ENCODE measurements at regions not wholly inside any gene's neighbourhood (a gene's known extent, or its start where the extent isn't known, plus 50 kb on each side); places are given as distances from the start of the nearest gene placed in this dataset.

DNA sequence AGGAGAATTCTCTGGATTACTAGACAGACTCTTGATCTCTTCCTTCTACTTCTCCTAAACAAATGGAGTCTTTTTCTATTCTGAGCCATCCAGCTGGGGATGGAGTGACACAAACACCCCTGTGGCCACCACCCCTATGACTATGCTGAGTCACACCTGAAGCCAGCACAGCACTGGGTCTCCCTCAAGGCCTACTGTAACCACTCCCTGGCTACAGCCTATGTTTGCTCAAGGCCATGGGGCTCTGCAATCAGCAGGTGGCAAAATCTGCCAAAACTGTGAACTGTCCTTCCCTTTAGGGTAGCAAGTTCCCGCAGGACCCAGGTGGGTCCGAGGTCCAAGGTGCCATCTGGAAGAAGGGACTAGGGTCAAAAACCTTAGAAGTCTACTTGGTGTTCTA, 132.3 kb downstream of the TINAG start:
- no peak overlapping the region for H3K4me3 Mint-ChIP-seq
- ATAC-seq (no peak), DNase-seq (ENCODE audit: low spot score in 2 of 2) (no peak)
- no peaks in the 10 kb centered on the region for H3K36me3 Mint-ChIP-seq
- H3K9me3 Mint-ChIP-seq: peaks cover 12% of the 10 kb centered on the region
- H3K4me1 Mint-ChIP-seq: no peaks in the 10 kb centered on the region
- H3K27ac Mint-ChIP-seq: no peak overlapping the region

DNA sequence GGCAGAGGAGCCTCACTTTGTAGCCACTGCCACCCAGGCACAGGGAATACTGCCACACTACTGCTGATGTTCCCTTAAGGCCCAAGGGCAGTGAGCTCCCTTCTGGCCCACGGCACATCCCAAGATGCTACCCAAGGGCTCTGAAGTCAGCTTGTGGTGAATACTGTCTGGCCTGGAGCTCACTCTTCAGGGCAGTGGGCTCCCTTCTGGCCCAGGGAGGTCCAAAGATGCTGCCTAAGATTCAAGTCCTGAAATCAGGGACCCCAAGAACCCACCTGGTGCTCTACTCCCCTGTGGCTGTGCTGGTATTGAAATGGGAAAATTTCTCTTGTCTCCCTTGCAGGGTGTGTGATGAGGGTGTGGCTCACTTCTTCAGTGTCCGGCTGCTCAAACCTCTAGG, 132.8 kb downstream of the TINAG start:
- Mint-ChIP-seq H3K36me3 (no peaks in the 10 kb centered on the region), H3K27ac (no peak overlapping the region), H3K4me1 (no peaks in the 10 kb centered on the region), H3K9me3 (peaks cover 15% of the 10 kb centered on the region), H3K4me3 (no peak overlapping the region)
- ATAC-seq: no peak
- DNase-seq (ENCODE audit: low spot score in 2 of 2): no peak

DNA sequence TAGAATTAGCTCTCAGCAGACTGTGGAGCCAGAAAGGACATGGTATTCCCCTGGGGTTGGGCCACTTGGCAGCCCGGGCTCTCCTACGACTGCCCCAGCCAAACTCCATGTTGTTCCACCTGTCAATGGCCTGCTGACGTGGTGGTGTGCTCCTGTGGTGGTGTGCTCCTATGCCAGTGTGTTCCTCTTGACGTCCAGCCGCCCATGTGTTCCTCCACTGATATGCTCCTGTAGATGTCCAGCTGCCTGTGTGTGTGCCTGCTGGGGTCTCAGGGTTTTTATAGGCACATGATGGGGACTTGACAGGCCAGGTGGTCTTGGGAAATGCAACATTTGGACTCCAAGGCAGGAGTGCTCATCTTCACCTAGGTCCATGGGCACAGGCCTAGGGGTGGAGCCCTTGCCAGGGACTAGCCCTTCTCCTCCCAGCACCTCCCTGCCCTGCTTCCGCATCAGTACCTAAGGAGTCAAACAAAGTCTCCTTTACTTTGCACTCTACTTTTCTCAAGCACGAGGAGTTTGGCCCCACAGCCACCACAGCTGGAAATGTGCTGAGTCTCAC, 133.5 kb downstream of the TINAG start:
- H3K27ac Mint-ChIP-seq: no peak overlapping the region
- no peaks in the 10 kb centered on the region for H3K36me3 Mint-ChIP-seq
- peaks cover 20% of the 10 kb centered on the region for H3K9me3 Mint-ChIP-seq
- DNase-seq (ENCODE audit: low spot score in 2 of 2) (no peak), ATAC-seq (no peak)
- H3K4me3 Mint-ChIP-seq: no peak overlapping the region
- no peaks in the 10 kb centered on the region for H3K4me1 Mint-ChIP-seq

DNA sequence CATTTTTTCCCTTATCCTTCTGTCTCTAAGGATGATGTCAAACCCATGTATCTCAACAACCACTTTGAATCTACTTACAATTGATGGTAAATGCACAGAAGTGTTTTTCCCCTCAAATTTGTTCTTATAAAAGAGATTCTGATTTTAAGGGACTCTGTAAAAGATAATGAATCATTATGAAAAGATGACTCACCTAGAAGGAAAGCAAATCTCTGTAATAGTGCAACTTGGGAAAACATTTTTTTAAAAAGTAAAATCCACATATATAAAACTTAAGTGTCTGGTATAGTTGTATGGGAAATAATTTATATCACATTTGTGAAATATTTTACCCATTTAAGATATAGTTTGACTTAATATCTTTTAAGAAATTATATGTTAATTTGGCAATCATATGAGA, 137.0 kb downstream of the TINAG start:
- Mint-ChIP-seq H3K36me3 (no peaks in the 10 kb centered on the region), H3K27ac (no peak overlapping the region), H3K9me3 (peaks cover 9% of the 10 kb centered on the region), H3K4me3 (no peak overlapping the region), H3K4me1 (no peaks in the 10 kb centered on the region)
- DNase-seq (ENCODE audit: low spot score in 2 of 2) (no peak), ATAC-seq (no peak)

DNA sequence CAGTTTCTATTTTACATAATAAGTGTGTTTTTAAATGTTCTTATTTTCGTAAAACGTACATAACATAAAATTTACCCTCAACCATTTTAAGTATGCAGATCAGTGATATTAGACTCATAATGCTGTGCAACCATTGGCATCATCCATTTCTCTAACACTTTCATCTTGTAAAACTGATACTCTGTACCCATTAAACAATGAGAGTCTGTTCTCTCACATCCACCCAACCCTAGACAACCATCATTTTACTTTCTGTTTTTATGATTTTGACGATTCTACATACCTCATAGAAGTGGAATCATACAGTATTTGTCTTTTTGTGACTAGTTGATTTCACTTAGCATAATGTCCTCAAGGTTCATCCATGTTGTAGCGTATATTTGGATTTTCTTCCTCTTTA, 140.4 kb downstream of the TINAG start:
- DNase-seq (ENCODE audit: low spot score in 2 of 2) (no peak), ATAC-seq (no peak)
- Mint-ChIP-seq H3K4me3 (no peak overlapping the region), H3K27ac (no peak overlapping the region), H3K36me3 (no peaks in the 10 kb centered on the region), H3K9me3 (peaks cover 18% of the 10 kb centered on the region), H3K4me1 (no peaks in the 10 kb centered on the region)

DNA sequence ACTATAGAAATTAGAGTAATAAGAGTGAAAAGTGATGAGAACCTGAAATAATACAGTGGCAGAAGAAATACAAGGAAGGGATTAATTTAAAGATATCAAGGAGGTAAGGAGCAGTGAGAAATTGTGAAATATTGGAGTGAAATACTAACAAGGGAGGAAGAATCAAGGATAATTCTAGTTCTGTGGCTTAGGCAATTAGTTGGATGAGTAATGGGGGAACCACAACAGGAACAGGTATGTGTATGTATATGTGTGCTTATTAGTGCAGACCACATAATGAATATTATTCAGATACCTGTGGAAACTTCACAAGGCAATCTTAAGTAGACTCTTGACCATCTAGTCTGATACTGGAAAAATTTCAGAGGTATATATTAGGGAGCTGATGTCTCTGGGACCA, 143.3 kb downstream of the TINAG start:
- Mint-ChIP-seq H3K36me3 (no peaks in the 10 kb centered on the region), H3K27ac (no peak overlapping the region), H3K4me1 (no peaks in the 10 kb centered on the region), H3K9me3 (peaks cover 17% of the 10 kb centered on the region), H3K4me3 (no peak overlapping the region)
- DNase-seq (ENCODE audit: low spot score in 2 of 2) (no peak), ATAC-seq (no peak)

DNA sequence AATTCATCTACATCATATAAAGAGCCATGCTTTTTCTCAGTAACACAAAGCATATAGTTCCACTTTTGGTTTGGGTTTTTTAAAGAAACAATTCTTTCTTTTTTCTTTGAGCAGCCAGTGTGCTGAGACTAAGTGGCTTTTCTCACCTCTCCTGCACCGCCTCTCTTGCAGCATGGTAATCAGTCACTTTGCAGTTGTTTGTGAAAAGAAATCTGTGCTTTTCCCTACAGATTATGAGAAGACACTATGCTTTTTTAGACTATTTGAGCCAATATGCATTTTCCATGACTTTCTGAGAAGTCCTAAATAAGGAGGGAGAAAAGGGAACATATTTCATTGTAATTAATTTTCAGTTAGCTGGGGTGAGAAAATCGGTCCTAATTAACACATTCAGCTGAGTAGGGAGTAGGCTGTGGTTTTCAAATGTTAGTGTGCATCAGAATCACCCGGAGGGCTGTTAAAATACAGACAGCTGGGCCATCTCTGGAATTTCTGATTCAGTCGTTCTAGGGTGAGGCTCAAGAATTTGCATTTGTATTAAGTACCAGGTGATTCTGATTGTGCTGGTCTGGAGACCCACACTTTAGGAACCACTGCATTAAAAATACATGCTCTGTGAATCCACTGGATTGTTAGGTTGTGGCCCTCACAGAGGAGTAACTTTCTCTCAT, 155.2 kb downstream of the TINAG start:
- ATAC-seq (no peak), DNase-seq (ENCODE audit: low spot score in 2 of 2) (no peak)
- Mint-ChIP-seq H3K4me1 (no peaks in the 10 kb centered on the region), H3K4me3 (no peak overlapping the region), H3K27ac (no peak overlapping the region), H3K9me3 (peaks cover 20% of the 10 kb centered on the region), H3K36me3 (no peaks in the 10 kb centered on the region)

DNA sequence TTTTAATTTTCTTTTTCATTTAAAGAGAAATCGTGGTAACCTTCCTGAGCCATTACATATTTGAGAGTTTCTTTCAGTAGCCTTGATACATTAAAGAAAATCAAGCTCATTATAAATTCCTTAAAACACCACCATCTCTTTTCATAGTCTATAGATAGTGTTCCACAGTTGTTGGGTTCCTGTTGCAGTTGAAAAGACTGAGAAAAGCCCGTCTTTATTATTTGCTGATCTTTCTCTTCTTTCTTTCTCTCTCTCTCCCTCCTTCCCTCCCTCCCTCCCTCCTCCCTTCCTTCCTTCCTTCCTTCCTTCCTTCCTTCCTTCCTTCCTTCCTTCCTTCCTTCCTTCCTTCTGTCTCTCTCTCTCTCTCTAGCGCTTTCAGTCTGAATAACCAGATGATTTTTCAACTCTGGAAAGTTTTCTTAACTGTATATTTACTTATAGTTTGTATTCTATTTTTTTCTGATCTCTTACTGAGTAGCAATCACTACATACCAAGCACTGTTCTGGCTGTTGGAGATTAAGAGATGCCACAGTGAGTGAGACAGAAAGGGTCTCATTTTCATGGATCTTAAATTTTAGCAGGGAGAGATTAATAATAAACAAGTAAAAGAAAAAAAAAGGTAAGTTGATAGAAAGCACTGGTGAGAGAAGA, 157.5 kb downstream of the TINAG start:
- no peak overlapping the region for H3K27ac Mint-ChIP-seq
- ATAC-seq (no peak), DNase-seq (ENCODE audit: low spot score in 2 of 2) (no peak)
- no peaks in the 10 kb centered on the region for H3K4me1 Mint-ChIP-seq
- peaks cover 25% of the 10 kb centered on the region for H3K9me3 Mint-ChIP-seq
- no peaks in the 10 kb centered on the region for H3K36me3 Mint-ChIP-seq
- no peak overlapping the region for H3K4me3 Mint-ChIP-seq

DNA sequence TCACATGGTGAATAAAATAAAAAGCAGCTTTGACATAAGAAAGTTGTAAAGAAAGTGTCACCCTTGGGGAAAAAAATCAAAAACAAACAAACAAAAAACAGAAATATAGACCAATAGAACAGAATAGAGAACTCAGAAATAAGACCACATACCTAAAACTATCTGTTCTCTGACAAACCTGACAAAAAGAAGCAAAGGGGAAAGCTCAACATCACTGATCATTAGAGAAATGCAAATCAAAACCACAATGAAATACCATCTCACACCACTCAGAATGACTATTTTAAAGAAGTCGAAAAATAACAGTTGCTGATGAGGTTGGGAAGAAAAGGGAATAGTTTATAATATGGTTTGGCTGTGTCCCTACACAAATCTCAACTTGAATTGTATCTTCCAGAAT, 159.1 kb downstream of the TINAG start:
- Mint-ChIP-seq H3K4me3 (no peak overlapping the region), H3K36me3 (no peaks in the 10 kb centered on the region), H3K9me3 (peaks cover 25% of the 10 kb centered on the region), H3K4me1 (no peaks in the 10 kb centered on the region), H3K27ac (no peak overlapping the region)
- DNase-seq (ENCODE audit: low spot score in 2 of 2) (no peak), ATAC-seq (no peak)

DNA sequence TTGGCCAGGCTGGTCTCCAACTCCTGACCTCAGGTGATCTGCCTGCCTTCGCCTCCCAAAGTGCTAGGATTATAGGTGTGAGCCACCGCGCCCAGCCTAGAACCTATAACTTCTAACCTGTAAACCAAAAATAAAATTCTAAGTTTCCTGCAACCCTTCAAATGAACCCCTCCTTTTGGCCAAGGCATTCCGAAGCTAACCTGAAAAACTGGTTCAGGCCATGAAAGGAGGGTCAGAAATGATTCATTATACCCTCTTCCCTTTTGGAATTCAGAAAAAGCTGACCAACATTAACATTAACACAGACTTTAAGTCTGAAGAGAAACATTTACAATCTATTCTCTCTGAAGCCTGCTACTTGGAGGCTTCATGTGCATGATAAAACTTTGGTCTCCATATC, 165.1 kb downstream of the TINAG start:
- no peak overlapping the region for H3K4me3 Mint-ChIP-seq
- H3K27ac Mint-ChIP-seq: no peak overlapping the region
- peaks cover 11% of the 10 kb centered on the region for H3K9me3 Mint-ChIP-seq
- ATAC-seq (no peak), DNase-seq (ENCODE audit: low spot score in 2 of 2) (no peak)
- H3K4me1 Mint-ChIP-seq: no peaks in the 10 kb centered on the region
- no peaks in the 10 kb centered on the region for H3K36me3 Mint-ChIP-seq

DNA sequence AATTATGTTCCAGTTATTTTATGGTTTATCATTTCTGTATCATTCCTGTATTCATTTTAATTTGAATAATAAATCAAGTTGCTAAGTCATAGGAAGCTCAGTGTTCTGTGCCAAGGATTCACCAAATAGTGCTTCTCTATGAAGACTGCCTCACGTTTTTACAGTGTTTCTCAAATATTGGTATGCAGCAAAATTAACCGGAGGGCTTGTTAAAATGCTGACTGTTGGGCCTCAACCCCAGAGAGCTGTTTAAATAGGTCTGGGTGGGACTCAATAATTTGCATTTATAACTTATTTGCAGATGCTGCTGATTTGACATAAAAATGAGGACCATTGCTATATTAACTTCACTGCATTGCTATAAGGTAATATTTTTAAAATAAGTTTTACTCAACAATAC, 166.7 kb downstream of the TINAG start:
- H3K27ac Mint-ChIP-seq: no peak overlapping the region
- no peak overlapping the region for H3K4me3 Mint-ChIP-seq
- DNase-seq (ENCODE audit: low spot score in 2 of 2): no peak
- no peaks in the 10 kb centered on the region for H3K4me1 Mint-ChIP-seq
- no peak for ATAC-seq
- H3K36me3 Mint-ChIP-seq: no peaks in the 10 kb centered on the region
- peaks cover 13% of the 10 kb centered on the region for H3K9me3 Mint-ChIP-seq

DNA sequence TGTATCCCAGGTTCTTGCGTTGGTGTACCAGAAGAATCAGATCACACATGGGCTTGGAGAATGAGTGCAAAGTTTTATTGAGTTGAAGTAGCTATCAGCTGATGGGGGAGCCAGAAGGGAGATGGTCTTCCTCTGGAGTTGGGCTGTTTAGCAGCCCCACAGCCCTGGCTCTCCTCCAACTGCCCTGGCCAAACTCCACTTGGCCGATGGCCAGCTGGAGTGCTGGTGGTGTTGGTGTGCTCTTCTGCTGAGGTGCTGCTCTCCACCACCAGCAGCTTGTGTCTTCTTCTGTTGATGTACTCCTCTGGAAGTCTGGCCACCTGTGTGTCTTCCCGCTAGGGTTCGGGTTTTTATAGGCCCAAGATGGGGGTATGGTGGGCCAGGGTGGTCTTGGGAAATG, 172.8 kb downstream of the TINAG start:
- Mint-ChIP-seq H3K4me3 (no peak overlapping the region), H3K36me3 (no peaks in the 10 kb centered on the region), H3K4me1 (no peaks in the 10 kb centered on the region), H3K9me3 (peaks cover 15% of the 10 kb centered on the region), H3K27ac (no peak overlapping the region)
- ATAC-seq: no peak
- no peak for DNase-seq (ENCODE audit: low spot score in 2 of 2)

DNA sequence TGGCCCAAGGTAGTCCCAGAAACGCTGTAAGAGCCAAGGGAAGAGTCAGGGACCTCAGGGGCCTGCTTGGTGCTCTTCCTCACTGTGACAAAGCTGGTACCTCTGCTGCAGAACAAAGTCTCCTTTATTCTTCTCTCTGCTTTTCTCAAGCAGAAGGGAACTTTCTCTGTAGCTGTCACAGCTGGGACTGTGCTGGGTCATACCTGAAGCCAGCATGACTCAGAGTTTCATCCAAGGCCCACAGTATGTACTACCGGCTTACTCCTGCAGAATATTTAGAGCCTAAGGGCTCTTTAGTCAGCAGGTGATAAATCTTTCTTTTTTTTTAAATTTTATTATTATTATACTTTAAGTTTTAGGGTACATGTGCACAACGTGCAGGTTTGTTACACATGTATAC, 183.2 kb downstream of the TINAG start:
- no peak for ATAC-seq
- no peak for DNase-seq (ENCODE audit: low spot score in 2 of 2)
- Mint-ChIP-seq H3K4me1 (no peaks in the 10 kb centered on the region), H3K4me3 (no peak overlapping the region), H3K27ac (no peak overlapping the region), H3K9me3 (peaks cover 25% of the 10 kb centered on the region), H3K36me3 (no peaks in the 10 kb centered on the region)

DNA sequence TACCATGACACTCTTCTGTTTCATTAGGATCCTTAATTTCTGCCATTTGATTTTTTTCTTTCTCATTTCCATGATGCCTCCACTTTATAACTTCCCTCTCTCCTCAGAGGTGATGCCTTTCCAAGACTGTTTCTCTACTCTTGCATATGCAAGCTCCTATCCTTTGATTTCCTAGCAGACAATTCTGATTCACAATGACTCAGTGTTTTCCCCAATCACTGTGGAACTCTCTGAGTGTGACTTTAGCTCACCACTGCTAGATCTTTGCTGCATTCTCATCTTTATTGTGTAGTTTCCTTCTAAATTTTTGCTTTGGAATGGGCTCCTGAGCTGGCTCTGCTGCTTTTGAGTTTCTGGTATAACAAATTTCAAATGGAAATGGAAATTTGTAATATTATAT, 184.9 kb downstream of the TINAG start:
- Mint-ChIP-seq H3K36me3 (no peaks in the 10 kb centered on the region), H3K27ac (no peak overlapping the region), H3K4me1 (no peaks in the 10 kb centered on the region), H3K4me3 (no peak overlapping the region), H3K9me3 (peaks cover 27% of the 10 kb centered on the region)
- ATAC-seq: no peak
- DNase-seq (ENCODE audit: low spot score in 2 of 2): no peak

DNA sequence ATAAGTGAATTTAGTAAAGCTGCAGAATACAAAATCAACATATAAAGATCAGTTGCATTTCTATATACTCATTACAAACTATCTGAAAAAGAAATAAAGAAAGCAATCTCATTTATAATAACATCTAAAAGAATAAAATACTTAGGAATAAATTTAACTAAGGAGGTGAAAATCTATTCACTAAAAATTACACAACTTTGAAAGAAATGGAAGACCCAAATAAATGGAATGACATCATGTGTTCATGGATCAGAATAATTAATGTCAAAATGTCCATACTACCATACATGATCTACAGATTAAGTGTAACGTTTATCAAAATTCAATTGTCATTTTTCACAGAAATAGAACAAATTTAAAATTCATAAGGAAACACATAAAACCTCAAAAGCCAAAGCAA, 194.9 kb downstream of the TINAG start:
- H3K4me3 Mint-ChIP-seq: no peak overlapping the region
- ATAC-seq (no peak), DNase-seq (ENCODE audit: low spot score in 2 of 2) (no peak)
- no peaks in the 10 kb centered on the region for H3K36me3 Mint-ChIP-seq
- H3K4me1 Mint-ChIP-seq: no peaks in the 10 kb centered on the region
- H3K9me3 Mint-ChIP-seq: peaks cover 8% of the 10 kb centered on the region
- H3K27ac Mint-ChIP-seq: no peak overlapping the region

DNA sequence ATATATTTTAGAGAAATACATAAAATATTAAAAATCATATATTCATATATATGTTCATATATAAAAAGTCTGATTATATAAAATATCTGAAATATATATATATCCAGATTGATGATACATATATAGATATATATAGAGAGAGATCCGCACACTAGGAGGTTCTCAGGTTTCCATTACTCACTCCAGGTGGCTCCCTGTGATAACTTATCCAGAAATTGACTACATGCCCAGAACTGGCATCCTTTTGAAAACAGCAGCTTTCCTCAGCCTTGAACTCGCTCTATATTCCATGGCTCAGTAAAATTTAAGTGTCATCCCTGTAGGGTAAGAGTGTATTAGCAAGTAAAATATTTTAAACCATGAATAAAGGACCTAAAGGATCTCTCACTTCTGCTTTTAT, 206.8 kb downstream of the TINAG start:
- Mint-ChIP-seq H3K4me1 (no peaks in the 10 kb centered on the region), H3K27ac (no peak overlapping the region), H3K4me3 (no peak overlapping the region), H3K36me3 (no peaks in the 10 kb centered on the region), H3K9me3 (peaks cover 17% of the 10 kb centered on the region)
- ATAC-seq: no peak
- DNase-seq (ENCODE audit: low spot score in 2 of 2): no peak
